IPS-20b (cell line): ENCODE measurements at regions not wholly inside any gene's neighbourhood (a gene's known extent, or its start where the extent isn't known, plus 50 kb on each side); places are given as distances from the start of the nearest gene placed in this dataset.

Experiments used
- H3K27ac ChIP-seq: one replicate; pipeline ENCODE4 v1.5.1; 2013; ENCODE audit warnings: low read length
- H3K27me3 ChIP-seq: 2 replicates; pipeline ENCODE4 v1.6.1; 2013; ENCODE audit warnings: mild to moderate bottlenecking, low read length, inconsistent platforms; ENCODE audit not compliant: insufficient read depth
- H3K36me3 ChIP-seq: 2 replicates; pipeline ENCODE4 v1.6.1; 2013; ENCODE audit warnings: low read depth, mild to moderate bottlenecking, inconsistent platforms, low read length, moderate library complexity; ENCODE audit not compliant: insufficient read depth
- H3K4me1 ChIP-seq: 2 replicates; pipeline ENCODE4 v1.6.1; 2013; ENCODE audit warnings: mild to moderate bottlenecking, control low read depth, inconsistent platforms, low read length, moderate library complexity; ENCODE audit not compliant: insufficient read depth
- H3K4me3 ChIP-seq: 2 replicates; pipeline ENCODE4 v1.5.1; 2013; ENCODE audit warnings: mild to moderate bottlenecking, low read length, inconsistent platforms
- H3K9ac ChIP-seq: 2 replicates; pipeline ENCODE4 v1.6.1; 2013; ENCODE audit warnings: low read depth, mild to moderate bottlenecking, inconsistent platforms, low read length, moderate library complexity
- H3K9me3 ChIP-seq: 2 replicates; pipeline ENCODE4 v1.6.1; 2013; ENCODE audit warnings: mild to moderate bottlenecking, low read depth, low read length, inconsistent platforms; ENCODE audit not compliant: insufficient read depth

- Histone ChIP-seq H3K4me3 (no peak overlapping the region), H3K27me3 (no peaks in the 10 kb centered on the region), H3K9ac (no peak overlapping the region), H3K9me3 (no peaks in the 10 kb centered on the region), H3K36me3 (no peaks in the 10 kb centered on the region), H3K27ac (no peak overlapping the region), H3K4me1 (no peaks in the 10 kb centered on the region)
These were observed 52.3 kb upstream of the KLHL25 start for GRCh38 chr15:85847031-85847430.

GRCh38 chr15:85849946-85850345 lies 55.2 kb upstream of the KLHL25 start:
- no peak overlapping the region for H3K4me3 ChIP-seq
- H3K27me3 ChIP-seq, result no peaks in the 10 kb centered on the region
- H3K9ac ChIP-seq, result no peak overlapping the region
- no peaks in the 10 kb centered on the region for H3K4me1 ChIP-seq
- H3K27ac ChIP-seq, result no peak overlapping the region
- no peaks in the 10 kb centered on the region for H3K9me3 ChIP-seq
- no peaks in the 10 kb centered on the region for H3K36me3 ChIP-seq

- no peaks in the 10 kb centered on the region for H3K36me3 ChIP-seq
- H3K27me3 ChIP-seq, result no peaks in the 10 kb centered on the region
- no peak overlapping the region for H3K9ac ChIP-seq
- no peak overlapping the region for H3K27ac ChIP-seq
- no peak overlapping the region for H3K4me3 ChIP-seq
- H3K9me3 ChIP-seq, result no peaks in the 10 kb centered on the region
- H3K4me1 ChIP-seq, result no peaks in the 10 kb centered on the region
These were observed 58.2 kb upstream of the KLHL25 start for GRCh38 chr15:85852969-85853368.

- Histone ChIP-seq H3K27ac (no peak overlapping the region), H3K27me3 (no peaks in the 10 kb centered on the region), H3K36me3 (no peaks in the 10 kb centered on the region), H3K9ac (no peak overlapping the region), H3K4me3 (peak overlapping the region; percentile 42; the same call in 1 of the 2 replicates), H3K4me1 (no peaks in the 10 kb centered on the region), H3K9me3 (no peaks in the 10 kb centered on the region)
These were observed 59.8 kb upstream of the KLHL25 start for GRCh38 chr15:85854345-85855097.

- Histone ChIP-seq H3K9me3 (no peaks in the 10 kb centered on the region), H3K4me3 (peak overlapping the region; percentile 68), H3K9ac (no peak overlapping the region; the same call in 1 of the 2 replicates)
These were observed 64.1 kb upstream of the KLHL25 start for GRCh38 chr15:85858586-85859375.

GRCh38 chr15:85859671-85860070 lies 64.9 kb upstream of the KLHL25 start:
- H3K9me3 ChIP-seq, result no peaks in the 10 kb centered on the region
- H3K27me3 ChIP-seq, result no peaks in the 10 kb centered on the region
- H3K9ac ChIP-seq, result no peak overlapping the region
- no peaks in the 10 kb centered on the region for H3K36me3 ChIP-seq
- H3K27ac ChIP-seq, result no peak overlapping the region
- no peak overlapping the region for H3K4me3 ChIP-seq
- H3K4me1 ChIP-seq, result no peaks in the 10 kb centered on the region; the same call in 1 of the 2 replicates

More at GRCh38 chr15:85858586-85859375, 64.1 kb upstream of the KLHL25 start:
- Histone ChIP-seq H3K27ac (no peak overlapping the region), H3K4me1 (no peaks in the 10 kb centered on the region), H3K27me3 (no peaks in the 10 kb centered on the region), H3K36me3 (no peaks in the 10 kb centered on the region)

GRCh38 chr15:85860394-85861161 lies 65.9 kb upstream of the KLHL25 start:
- H3K27me3 ChIP-seq, result no peaks in the 10 kb centered on the region
- H3K4me1 ChIP-seq, result peaks cover 2% of the 10 kb centered on the region; the same call in 1 of the 2 replicates
- H3K9ac ChIP-seq, result no peak overlapping the region
- H3K27ac ChIP-seq, result no peak overlapping the region
- no peak overlapping the region for H3K4me3 ChIP-seq
- H3K36me3 ChIP-seq, result no peaks in the 10 kb centered on the region
- H3K9me3 ChIP-seq, result no peaks in the 10 kb centered on the region

- no peak overlapping the region for H3K4me3 ChIP-seq
- H3K27me3 ChIP-seq, result no peaks in the 10 kb centered on the region
- no peak overlapping the region for H3K27ac ChIP-seq
- peaks cover 2% of the 10 kb centered on the region; the same call in 1 of the 2 replicates for H3K4me1 ChIP-seq
- H3K9ac ChIP-seq, result no peak overlapping the region
- no peaks in the 10 kb centered on the region for H3K9me3 ChIP-seq
- H3K36me3 ChIP-seq, result no peaks in the 10 kb centered on the region
These were observed 70.5 kb upstream of the KLHL25 start for GRCh38 chr15:85865070-85865684.

- H3K27me3 ChIP-seq, result no peaks in the 10 kb centered on the region
- H3K27ac ChIP-seq, result no peak overlapping the region
- H3K36me3 ChIP-seq, result no peaks in the 10 kb centered on the region
- peaks cover 2% of the 10 kb centered on the region; the same call in 1 of the 2 replicates for H3K4me1 ChIP-seq
- H3K4me3 ChIP-seq, result no peak overlapping the region
- no peak overlapping the region for H3K9ac ChIP-seq
- no peaks in the 10 kb centered on the region for H3K9me3 ChIP-seq
These were observed 72.5 kb upstream of the KLHL25 start for GRCh38 chr15:85867250-85867649.

- no peak overlapping the region for H3K27ac ChIP-seq
- no peak overlapping the region for H3K9ac ChIP-seq
- no peaks in the 10 kb centered on the region for H3K36me3 ChIP-seq
- no peaks in the 10 kb centered on the region for H3K9me3 ChIP-seq
- H3K27me3 ChIP-seq, result no peaks in the 10 kb centered on the region
- H3K4me1 ChIP-seq, result peaks cover 2% of the 10 kb centered on the region; the same call in 1 of the 2 replicates
- no peak overlapping the region for H3K4me3 ChIP-seq
These were observed 74.4 kb upstream of the KLHL25 start for GRCh38 chr15:85869124-85869523.
